Sigmoid colon (tissue), 4 donors: ENCODE measurements at regions not wholly inside any gene's neighbourhood (a gene's known extent, or its start where the extent isn't known, plus 50 kb on each side); places are given as distances from the start of the nearest gene placed in this dataset.

ENCODE experiments used
- CTCF ChIP-seq, 4 experiments: fragments of 450-650 bp in 3 of 4; fragments of 200-600 bp in 1 of 4; IDR thresholded peaks; one replicate each; pipeline ENCODE4 v1.5.1; 2016 to 2019; ENCODE audit warnings: antibody characterized with exemption in 4 of 4, mild to moderate bottlenecking in 3 of 4, moderate library complexity in 2 of 4
- EP300 ChIP-seq, 4 donors: sonication (generic); formaldehyde crosslinking; IDR thresholded peaks; one replicate each; pipeline ENCODE4 v1.6.1; 2017; ENCODE audit warnings: antibody characterized with exemption in 4 of 4
- POLR2A ChIP-seq, 2 donors: fragments of 450-650 bp; IDR thresholded peaks; one replicate each; pipeline ENCODE4 v1.6.1; 2016; ENCODE audit warnings: antibody characterized with exemption in 2 of 2, mild to moderate bottlenecking in 2 of 2, moderate library complexity in 2 of 2

- TF ChIP-seq POLR2A (IDR thresholded peaks at IDR 0.05) (no peak), CTCF (IDR thresholded peaks at IDR 0.05) (no peak), EP300 (IDR thresholded peaks at IDR 0.05) (no peak)
Observed at GRCh38 chr3:95725770-95726169, 1088.6 kb upstream of the EPHA6 start.
